ENCODE measurements at regions not wholly inside any gene's neighbourhood (a gene's known extent, or its start where the extent isn't known, plus 50 kb on each side); places are given as distances from the start of the nearest gene placed in this dataset.

- DNase-seq, result no peak
Measured at GRCh38 chr18:50444539-50444938, 69.7 kb downstream of the SKA1 start.

GRCh38 chr18:50446629-50447028, 71.8 kb downstream of the SKA1 start:
- DNase-seq, result no peak

- no peak for DNase-seq
Measured at GRCh38 chr18:50447102-50447741, 72.4 kb downstream of the SKA1 start.

- DNase-seq, result no peak
Measured at GRCh38 chr18:50447952-50448351, 73.1 kb downstream of the SKA1 start.

- no peak for DNase-seq
Measured at GRCh38 chr18:50451100-50451842, 76.4 kb downstream of the SKA1 start.

- DNase-seq, result no peak
Measured at GRCh38 chr18:50453014-50453680, 78.3 kb downstream of the SKA1 start.

- DNase-seq, result no peak
Measured at GRCh38 chr18:50453732-50454131, 78.9 kb downstream of the SKA1 start.

GRCh38 chr18:50454387-50454988, 79.6 kb downstream of the SKA1 start:
- no peak for DNase-seq

GRCh38 chr18:50456285-50456684, 81.4 kb downstream of the SKA1 start:
- DNase-seq, result peak; percentile 1

GRCh38 chr18:50457639-50458038, 82.8 kb downstream of the SKA1 start:
- DNase-seq, result no peak

- no peak for DNase-seq
Measured at GRCh38 chr18:50458366-50458765, 83.5 kb downstream of the SKA1 start.

GRCh38 chr18:50458796-50459195, 84.0 kb downstream of the SKA1 start:
- DNase-seq, result no peak

GRCh38 chr18:50460062-50460461, 85.2 kb downstream of the SKA1 start:
- no peak for DNase-seq

GRCh38 chr18:50460716-50461115, 85.9 kb downstream of the SKA1 start:
- DNase-seq, result no peak

- no peak for DNase-seq
Measured at GRCh38 chr18:50461251-50461650, 86.4 kb downstream of the SKA1 start.

GRCh38 chr18:50465211-50466153, 90.6 kb downstream of the SKA1 start:
- no peak for DNase-seq

- no peak for DNase-seq
Measured at GRCh38 chr18:50466634-50467033, 91.8 kb downstream of the SKA1 start.

- no peak for DNase-seq
Measured at GRCh38 chr18:50468807-50469206, 91.1 kb upstream of the MAPK4 start.

- DNase-seq, result no peak
Measured at GRCh38 chr18:50469380-50469781, 90.5 kb upstream of the MAPK4 start.

- no peak for DNase-seq
Measured at GRCh38 chr18:50472941-50473340, 86.9 kb upstream of the MAPK4 start.

GRCh38 chr18:50473881-50474280, 86.0 kb upstream of the MAPK4 start:
- DNase-seq, result no peak

GRCh38 chr18:50475538-50476193, 84.2 kb upstream of the MAPK4 start:
- DNase-seq, result no peak
